ENCODE measurements at regions not wholly inside any gene's neighbourhood (a gene's known extent, or its start where the extent isn't known, plus 50 kb on each side); places are given as distances from the start of the nearest gene placed in this dataset.

DNA sequence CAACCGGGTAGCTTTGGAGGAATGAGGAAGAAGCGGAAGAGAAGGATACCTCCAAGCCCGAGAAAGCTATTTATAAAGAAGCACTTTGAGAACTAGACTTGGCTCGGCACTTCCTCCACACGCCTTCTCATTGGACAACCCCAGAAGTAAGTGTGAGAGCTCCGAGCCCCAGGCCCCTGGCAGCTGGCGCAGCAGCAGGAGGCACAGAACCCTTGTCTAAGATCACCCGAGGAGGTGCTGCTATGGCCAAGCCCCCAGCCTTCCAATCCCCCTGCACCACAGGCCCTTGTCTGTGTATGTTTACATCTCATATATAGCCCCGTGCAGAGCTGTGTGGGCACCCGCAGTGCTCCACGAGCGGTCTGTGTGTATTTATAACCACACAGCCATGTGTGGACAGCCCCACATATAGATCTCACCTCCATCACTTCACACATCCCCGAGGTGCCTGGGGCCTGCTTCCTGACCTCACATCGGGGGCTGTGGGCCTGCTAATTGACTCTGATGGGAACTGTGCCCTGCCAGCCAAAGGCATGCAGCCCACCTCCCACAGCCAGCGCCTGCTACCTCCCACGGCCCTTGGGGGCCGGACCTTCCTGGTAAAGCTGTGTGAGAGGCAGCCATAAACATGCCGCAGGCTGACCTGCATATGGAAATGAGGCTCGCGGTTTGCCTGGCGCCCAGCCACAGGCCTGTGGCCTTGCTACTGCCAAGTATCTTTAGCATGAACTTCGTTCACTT is 96.1 kb downstream of the C17orf67 start:
- no peak for TF ChIP-seq EP300 (IDR thresholded peaks at IDR 0.05; ENCODE audit: borderline replicate concordance)
- TF ChIP-seq NFIC (IDR thresholded peaks at IDR 0.05): no peak
- no peak for TF ChIP-seq CEBPB (IDR thresholded peaks at IDR 0.05)
- no peak for TF ChIP-seq ZBTB7A (IDR thresholded peaks at IDR 0.05; ENCODE audit: low read depth)
- TF ChIP-seq FOXM1 (IDR thresholded peaks at IDR 0.05; ENCODE audit: borderline replicate concordance, low read depth): no peak
- TF ChIP-seq CREB1 (IDR thresholded peaks at IDR 0.05; ENCODE audit: low read depth): no peak
- no peak for TF ChIP-seq EGR1 (IDR thresholded peaks at IDR 0.05)
- TF ChIP-seq RAD21 (IDR thresholded peaks at IDR 0.05; ENCODE audit: low read depth): no peak
- no peak for TF ChIP-seq TCF12 (IDR thresholded peaks at IDR 0.05; ENCODE audit: low read depth)
- TF ChIP-seq, protein P1, sequence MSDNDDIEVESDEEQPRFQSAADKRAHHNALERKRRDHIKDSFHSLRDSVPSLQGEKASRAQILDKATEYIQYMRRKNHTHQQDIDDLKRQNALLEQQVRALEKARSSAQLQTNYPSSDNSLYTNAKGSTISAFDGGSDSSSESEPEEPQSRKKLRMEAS (IDR thresholded peaks at IDR 0.05): no peak
- TF ChIP-seq YY1 (IDR thresholded peaks at IDR 0.05; ENCODE audit: low read depth): no peak
- TF ChIP-seq, protein P2, sequence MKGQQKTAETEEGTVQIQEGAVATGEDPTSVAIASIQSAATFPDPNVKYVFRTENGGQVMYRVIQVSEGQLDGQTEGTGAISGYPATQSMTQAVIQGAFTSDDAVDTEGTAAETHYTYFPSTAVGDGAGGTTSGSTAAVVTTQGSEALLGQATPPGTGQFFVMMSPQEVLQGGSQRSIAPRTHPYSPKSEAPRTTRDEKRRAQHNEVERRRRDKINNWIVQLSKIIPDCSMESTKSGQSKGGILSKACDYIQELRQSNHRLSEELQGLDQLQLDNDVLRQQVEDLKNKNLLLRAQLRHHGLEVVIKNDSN (IDR thresholded peaks at IDR 0.05): no peak
- TF ChIP-seq, protein P3, sequence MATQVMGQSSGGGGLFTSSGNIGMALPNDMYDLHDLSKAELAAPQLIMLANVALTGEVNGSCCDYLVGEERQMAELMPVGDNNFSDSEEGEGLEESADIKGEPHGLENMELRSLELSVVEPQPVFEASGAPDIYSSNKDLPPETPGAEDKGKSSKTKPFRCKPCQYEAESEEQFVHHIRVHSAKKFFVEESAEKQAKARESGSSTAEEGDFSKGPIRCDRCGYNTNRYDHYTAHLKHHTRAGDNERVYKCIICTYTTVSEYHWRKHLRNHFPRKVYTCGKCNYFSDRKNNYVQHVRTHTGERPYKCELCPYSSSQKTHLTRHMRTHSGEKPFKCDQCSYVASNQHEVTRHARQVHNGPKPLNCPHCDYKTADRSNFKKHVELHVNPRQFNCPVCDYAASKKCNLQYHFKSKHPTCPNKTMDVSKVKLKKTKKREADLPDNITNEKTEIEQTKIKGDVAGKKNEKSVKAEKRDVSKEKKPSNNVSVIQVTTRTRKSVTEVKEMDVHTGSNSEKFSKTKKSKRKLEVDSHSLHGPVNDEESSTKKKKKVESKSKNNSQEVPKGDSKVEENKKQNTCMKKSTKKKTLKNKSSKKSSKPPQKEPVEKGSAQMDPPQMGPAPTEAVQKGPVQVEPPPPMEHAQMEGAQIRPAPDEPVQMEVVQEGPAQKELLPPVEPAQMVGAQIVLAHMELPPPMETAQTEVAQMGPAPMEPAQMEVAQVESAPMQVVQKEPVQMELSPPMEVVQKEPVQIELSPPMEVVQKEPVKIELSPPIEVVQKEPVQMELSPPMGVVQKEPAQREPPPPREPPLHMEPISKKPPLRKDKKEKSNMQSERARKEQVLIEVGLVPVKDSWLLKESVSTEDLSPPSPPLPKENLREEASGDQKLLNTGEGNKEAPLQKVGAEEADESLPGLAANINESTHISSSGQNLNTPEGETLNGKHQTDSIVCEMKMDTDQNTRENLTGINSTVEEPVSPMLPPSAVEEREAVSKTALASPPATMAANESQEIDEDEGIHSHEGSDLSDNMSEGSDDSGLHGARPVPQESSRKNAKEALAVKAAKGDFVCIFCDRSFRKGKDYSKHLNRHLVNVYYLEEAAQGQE (IDR thresholded peaks at IDR 0.05; ENCODE audit: low read depth): no peak
- no peak for TF ChIP-seq TEAD4 (IDR thresholded peaks at IDR 0.05)
- no peak for TF ChIP-seq TAF1 (IDR thresholded peaks at IDR 0.05; ENCODE audit: low read depth)

DNA sequence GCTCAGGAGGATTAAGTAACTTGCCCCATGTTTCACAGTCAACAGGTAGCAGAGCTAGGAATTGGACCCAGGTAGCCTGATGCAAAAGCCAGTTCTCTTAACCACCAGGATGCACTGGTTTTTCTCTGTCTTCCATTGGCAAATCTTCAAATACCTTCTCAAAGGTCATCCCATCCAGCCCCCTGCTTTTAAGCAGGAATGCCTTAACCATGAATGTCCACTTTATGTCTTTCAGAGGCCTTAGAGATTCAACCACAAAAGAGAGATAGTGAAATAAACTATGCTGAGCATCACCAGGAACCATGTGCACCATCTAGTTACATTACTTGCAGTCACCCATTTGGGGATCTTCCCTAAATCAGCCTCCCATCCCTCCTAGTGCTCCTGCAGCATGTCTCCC is 94.3 kb downstream of the C17orf67 start:
- no peak for TF ChIP-seq TEAD4 (IDR thresholded peaks at IDR 0.05)

DNA sequence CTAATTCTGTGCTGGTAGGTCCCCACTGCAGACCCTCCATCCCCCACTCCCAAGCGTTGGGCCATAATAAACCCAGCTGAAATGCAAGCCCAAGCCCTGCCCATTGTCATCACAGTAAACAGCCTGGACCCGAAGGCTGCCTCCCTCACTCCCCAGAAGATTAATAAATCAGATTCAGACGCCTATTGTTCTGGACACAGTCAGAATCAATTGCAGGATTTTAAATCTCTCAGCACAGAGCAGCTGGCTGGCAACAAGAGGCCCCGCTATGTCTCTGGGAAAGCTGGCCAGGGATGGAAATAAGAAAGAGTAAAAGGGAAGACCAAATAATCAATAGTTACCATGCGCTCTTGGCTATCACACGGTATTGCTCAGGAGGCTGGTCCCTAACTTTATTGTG is 93.9 kb downstream of the C17orf67 start:
- TF ChIP-seq RAD21 (IDR thresholded peaks at IDR 0.05; ENCODE audit: low read depth) (no peak), CEBPB (IDR thresholded peaks at IDR 0.05) (no peak), EGR1 (IDR thresholded peaks at IDR 0.05) (no peak)

DNA sequence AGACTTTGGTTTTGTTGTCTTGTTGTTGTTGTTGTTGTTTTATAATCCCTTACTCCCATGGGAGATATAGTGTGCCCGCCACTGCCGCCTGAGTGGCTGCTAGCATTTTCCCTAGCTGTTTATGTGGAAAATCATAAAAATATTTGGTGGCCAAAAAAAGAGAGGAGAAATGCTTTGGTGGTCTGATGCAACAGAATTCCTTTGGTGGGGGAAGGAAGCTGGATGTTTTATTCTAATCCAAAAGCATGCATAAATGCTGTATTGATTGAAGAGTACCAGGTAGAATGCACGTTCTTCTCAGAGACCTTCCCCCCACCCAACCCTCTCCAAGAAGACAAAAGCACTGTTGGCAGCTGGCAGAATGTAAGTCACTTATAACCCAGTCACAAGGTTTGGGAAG is 93.2 kb downstream of the C17orf67 start:
- TF ChIP-seq TCF12 (IDR thresholded peaks at IDR 0.05; ENCODE audit: low read depth): no peak
- TF ChIP-seq EGR1 (IDR thresholded peaks at IDR 0.05): no peak
- no peak for TF ChIP-seq NFIC (IDR thresholded peaks at IDR 0.05)
- TF ChIP-seq CREB1 (IDR thresholded peaks at IDR 0.05; ENCODE audit: low read depth): no peak
- TF ChIP-seq ZBTB7A (IDR thresholded peaks at IDR 0.05; ENCODE audit: low read depth): no peak
- TF ChIP-seq, protein P2 (IDR thresholded peaks at IDR 0.05): no peak
- TF ChIP-seq CEBPB (IDR thresholded peaks at IDR 0.05): no peak
- no peak for TF ChIP-seq FOXM1 (IDR thresholded peaks at IDR 0.05; ENCODE audit: borderline replicate concordance, low read depth)
- no peak for TF ChIP-seq TAF1 (IDR thresholded peaks at IDR 0.05; ENCODE audit: low read depth)
- no peak for TF ChIP-seq EP300 (IDR thresholded peaks at IDR 0.05; ENCODE audit: borderline replicate concordance)
- no peak for TF ChIP-seq RAD21 (IDR thresholded peaks at IDR 0.05; ENCODE audit: low read depth)
- no peak for TF ChIP-seq YY1 (IDR thresholded peaks at IDR 0.05; ENCODE audit: low read depth)
- TF ChIP-seq, protein P3 (IDR thresholded peaks at IDR 0.05; ENCODE audit: low read depth): no peak
- TF ChIP-seq, protein P1 (IDR thresholded peaks at IDR 0.05): no peak
- no peak for TF ChIP-seq TEAD4 (IDR thresholded peaks at IDR 0.05)
